ENCODE measurements at regions not wholly inside any gene's neighbourhood (a gene's known extent, or its start where the extent isn't known, plus 50 kb on each side); places are given as distances from the start of the nearest gene placed in this dataset.

- Histone ChIP-seq H3K4me2 (ENCODE audit: low read length) (no peak overlapping the region), H4K20me1 (ENCODE audit: insufficient read depth, low read length) (no peaks in the 10 kb centered on the region), H3K9me3 (ENCODE audit: low read length) (no peaks in the 10 kb centered on the region), H3K27ac (ENCODE audit: low read depth, low read length, poor library complexity, severe bottlenecking) (no peak overlapping the region), H2AFZ (ENCODE audit: low read length) (no peak overlapping the region), H3K4me1 (ENCODE audit: insufficient read depth, low read length, poor library complexity, severe bottlenecking) (no peaks in the 10 kb centered on the region), H3K79me2 (ENCODE audit: insufficient read depth, low read depth, low read length) (no peaks in the 10 kb centered on the region), H3K4me3 (ENCODE audit: low read depth, low read length, poor library complexity, severe bottlenecking) (no peak overlapping the region), H3K36me3 (ENCODE audit: insufficient read depth, low read length) (no peaks in the 10 kb centered on the region), H3K9me2 (ENCODE audit: insufficient read depth, low read length) (no peaks in the 10 kb centered on the region)
- POLR2A ChIA-PET, result interaction anchor here (0.7 to 0.8 kb wide), 2 partner anchors 240 to 422 kb away, joined by 3 read pairs; no protein-coding TSS in a partner anchor
- TF ChIP-seq, protein P1, sequence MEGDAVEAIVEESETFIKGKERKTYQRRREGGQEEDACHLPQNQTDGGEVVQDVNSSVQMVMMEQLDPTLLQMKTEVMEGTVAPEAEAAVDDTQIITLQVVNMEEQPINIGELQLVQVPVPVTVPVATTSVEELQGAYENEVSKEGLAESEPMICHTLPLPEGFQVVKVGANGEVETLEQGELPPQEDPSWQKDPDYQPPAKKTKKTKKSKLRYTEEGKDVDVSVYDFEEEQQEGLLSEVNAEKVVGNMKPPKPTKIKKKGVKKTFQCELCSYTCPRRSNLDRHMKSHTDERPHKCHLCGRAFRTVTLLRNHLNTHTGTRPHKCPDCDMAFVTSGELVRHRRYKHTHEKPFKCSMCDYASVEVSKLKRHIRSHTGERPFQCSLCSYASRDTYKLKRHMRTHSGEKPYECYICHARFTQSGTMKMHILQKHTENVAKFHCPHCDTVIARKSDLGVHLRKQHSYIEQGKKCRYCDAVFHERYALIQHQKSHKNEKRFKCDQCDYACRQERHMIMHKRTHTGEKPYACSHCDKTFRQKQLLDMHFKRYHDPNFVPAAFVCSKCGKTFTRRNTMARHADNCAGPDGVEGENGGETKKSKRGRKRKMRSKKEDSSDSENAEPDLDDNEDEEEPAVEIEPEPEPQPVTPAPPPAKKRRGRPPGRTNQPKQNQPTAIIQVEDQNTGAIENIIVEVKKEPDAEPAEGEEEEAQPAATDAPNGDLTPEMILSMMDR (conservative IDR thresholded peaks at IDR 0.05; ENCODE audit: low read length), result no peak
- TF ChIP-seq EZH2phosphoT487 (IDR thresholded peaks at IDR 0.05; ENCODE audit: borderline replicate concordance, low read depth, low read length), result no peak
- intact Hi-C loops (cut with micrococcal nuclease; ENCODE audit: unreplicated experiment), result no loop called here
- no peak for DNase-seq (ENCODE audit: low spot score)
- BruUV-seq (replicated peaks), result no TSS peak
- CTCF ChIA-PET (ENCODE audit: unreplicated experiment), result no interaction called here
Measured at GRCh38 chr7:94245500-94245899, 149.2 kb upstream of the COL1A2 start.

DNA sequence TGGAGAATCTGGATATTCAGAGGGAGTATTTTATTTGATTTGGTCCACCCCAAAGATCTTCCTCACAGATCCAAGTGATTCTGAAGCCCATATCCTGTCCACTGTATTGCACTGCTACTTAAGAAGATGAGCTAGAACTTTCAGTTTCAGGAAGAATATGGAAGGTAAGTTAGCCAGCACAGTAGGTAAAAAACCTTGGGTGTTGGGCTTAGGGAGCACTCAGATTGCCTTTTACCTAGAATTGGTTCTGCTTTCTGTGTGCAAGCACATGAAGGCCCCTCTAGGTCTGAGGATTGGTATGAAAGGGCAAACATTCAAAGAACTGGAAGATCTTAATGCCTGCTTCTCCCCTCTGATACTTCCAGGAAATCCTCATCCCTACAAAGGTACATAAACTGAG is 146.7 kb upstream of the COL1A2 start:
- Histone ChIP-seq H3K9me3 (ENCODE audit: low read length) (no peaks in the 10 kb centered on the region), H3K4me1 (ENCODE audit: insufficient read depth, low read length, poor library complexity, severe bottlenecking) (no peaks in the 10 kb centered on the region), H3K4me3 (ENCODE audit: low read depth, low read length, poor library complexity, severe bottlenecking) (no peak overlapping the region), H3K79me2 (ENCODE audit: insufficient read depth, low read depth, low read length) (no peaks in the 10 kb centered on the region), H3K9me2 (ENCODE audit: insufficient read depth, low read length) (no peaks in the 10 kb centered on the region), H3K27ac (ENCODE audit: low read depth, low read length, poor library complexity, severe bottlenecking) (no peak overlapping the region), H3K36me3 (ENCODE audit: insufficient read depth, low read length) (no peaks in the 10 kb centered on the region), H3K4me2 (ENCODE audit: low read length) (no peak overlapping the region), H4K20me1 (ENCODE audit: insufficient read depth, low read length) (no peaks in the 10 kb centered on the region), H2AFZ (ENCODE audit: low read length) (no peak overlapping the region)
- no peak for DNase-seq (ENCODE audit: low spot score)
- ChIA-PET CTCF (ENCODE audit: unreplicated experiment) (no interaction called here), POLR2A (no interaction called here)
- TF ChIP-seq EZH2phosphoT487 (IDR thresholded peaks at IDR 0.05; ENCODE audit: borderline replicate concordance, low read depth, low read length), result no peak
- TF ChIP-seq, protein P1 (conservative IDR thresholded peaks at IDR 0.05; ENCODE audit: low read length), result no peak
- intact Hi-C loops (cut with micrococcal nuclease; ENCODE audit: unreplicated experiment), result no loop called here
- no TSS peak for BruUV-seq (replicated peaks)

- no peak overlapping the region for H3K4me2 ChIP-seq (ENCODE audit: low read length)
- CTCF ChIA-PET (ENCODE audit: unreplicated experiment), result no interaction called here
- BruUV-seq (replicated peaks), result no TSS peak
- H3K27ac ChIP-seq (ENCODE audit: low read depth, low read length, poor library complexity, severe bottlenecking), result no peak overlapping the region
- TF ChIP-seq, protein P1 (conservative IDR thresholded peaks at IDR 0.05; ENCODE audit: low read length), result no peak
- TF ChIP-seq EZH2phosphoT487 (IDR thresholded peaks at IDR 0.05; ENCODE audit: borderline replicate concordance, low read depth, low read length), result no peak
- H3K4me3 ChIP-seq (ENCODE audit: low read depth, low read length, poor library complexity, severe bottlenecking), result no peak overlapping the region
- H3K4me1 ChIP-seq (ENCODE audit: insufficient read depth, low read length, poor library complexity, severe bottlenecking), result no peaks in the 10 kb centered on the region
- H3K36me3 ChIP-seq (ENCODE audit: insufficient read depth, low read length), result no peaks in the 10 kb centered on the region
- POLR2A ChIA-PET, result no interaction called here
- H2AFZ ChIP-seq (ENCODE audit: low read length), result no peak overlapping the region
- H4K20me1 ChIP-seq (ENCODE audit: insufficient read depth, low read length), result no peaks in the 10 kb centered on the region
- no peak for DNase-seq (ENCODE audit: low spot score)
- intact Hi-C loops (cut with micrococcal nuclease; ENCODE audit: unreplicated experiment), result no loop called here
- H3K9me2 ChIP-seq (ENCODE audit: insufficient read depth, low read length), result no peaks in the 10 kb centered on the region
- H3K79me2 ChIP-seq (ENCODE audit: insufficient read depth, low read depth, low read length), result no peaks in the 10 kb centered on the region
- no peaks in the 10 kb centered on the region for H3K9me3 ChIP-seq (ENCODE audit: low read length)
Measured at GRCh38 chr7:94249631-94250030, 145.1 kb upstream of the COL1A2 start.

Measured in OCI-LY7 (cell line).